ENCODE measurements at regions not wholly inside any gene's neighbourhood (a gene's known extent, or its start where the extent isn't known, plus 50 kb on each side); places are given as distances from the start of the nearest gene placed in this dataset.
A peak's percentile ranks its signal among the peaks of the same experiment; 100 is the strongest.

DNA sequence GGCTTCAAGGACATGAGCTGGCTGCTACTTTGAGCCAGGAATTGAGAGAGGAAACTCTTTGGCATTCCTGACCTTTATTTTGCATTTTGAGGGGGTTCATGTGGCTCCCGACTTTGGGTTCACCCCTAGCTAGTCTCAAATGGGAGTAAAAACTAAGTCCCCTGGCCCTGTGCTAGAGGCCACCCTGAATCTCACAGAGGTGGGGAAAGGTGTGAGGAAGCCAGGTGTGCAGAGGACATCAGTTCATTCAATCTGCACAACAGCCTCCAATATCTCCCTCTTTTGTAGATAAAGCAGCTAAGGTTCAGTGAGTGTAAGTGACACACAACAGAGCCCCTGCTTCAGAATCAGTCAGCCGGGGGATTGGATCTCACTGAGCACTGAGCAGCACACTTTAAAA, 325.7 kb downstream of the DCDC2C start:
- H3K27me3 ChIP-seq (ENCODE audit: insufficient read depth, low read length, poor library complexity): peaks cover 2% of the 10 kb centered on the region
- H3K9me3 ChIP-seq (ENCODE audit: insufficient read depth, low read length, severe bottlenecking): no peaks in the 10 kb centered on the region
- no peak for DNase-seq
- H3K4me2 ChIP-seq (ENCODE audit: insufficient read depth, low read length): no peak overlapping the region
- no peaks in the 10 kb centered on the region for H3K79me2 ChIP-seq (ENCODE audit: insufficient read depth, low read length)
- H3K4me3 ChIP-seq (ENCODE audit: low read depth in 1 of 2, low read length in 2 of 2): no peak overlapping the region
- H3K36me3 ChIP-seq (ENCODE audit: insufficient read depth, low read length): no peaks in the 10 kb centered on the region
- no peak overlapping the region for H3K27ac ChIP-seq (ENCODE audit: low read length)
- H3K9ac ChIP-seq (ENCODE audit: low read depth, low read length): no peak overlapping the region
- H4K20me1 ChIP-seq (ENCODE audit: insufficient read depth, low read length): no peaks in the 10 kb centered on the region
- TF ChIP-seq CTCF (IDR thresholded peaks at IDR 0.05; ENCODE audit: borderline replicate concordance, extremely low read depth, low read length, poor library complexity, severe bottlenecking) (no peak), EZH2 (IDR thresholded peaks at IDR 0.05; ENCODE audit: borderline replicate concordance, low read depth, low read length, severe bottlenecking) (no peak)
- H3K4me1 ChIP-seq (ENCODE audit: insufficient read depth, low read length): no peaks in the 10 kb centered on the region
- H2AFZ ChIP-seq (ENCODE audit: low read depth, low read length): no peak overlapping the region
- ATAC-seq (ENCODE audit: insufficient read depth, low read depth): no peak

GRCh38 chr2:4039896-4040295, 336.5 kb downstream of the DCDC2C start:
- Histone ChIP-seq H3K27ac (ENCODE audit: low read length) (no peak overlapping the region), H3K4me1 (ENCODE audit: insufficient read depth, low read length) (no peaks in the 10 kb centered on the region), H3K9me3 (ENCODE audit: insufficient read depth, low read length, severe bottlenecking) (no peaks in the 10 kb centered on the region), H3K36me3 (ENCODE audit: insufficient read depth, low read length) (no peaks in the 10 kb centered on the region), H3K79me2 (ENCODE audit: insufficient read depth, low read length) (no peaks in the 10 kb centered on the region), H3K9ac (ENCODE audit: low read depth, low read length) (no peak overlapping the region), H3K27me3 (ENCODE audit: insufficient read depth, low read length, poor library complexity) (no peaks in the 10 kb centered on the region), H4K20me1 (ENCODE audit: insufficient read depth, low read length) (no peaks in the 10 kb centered on the region), H3K4me3 (ENCODE audit: low read depth in 1 of 2, low read length in 2 of 2) (no peak overlapping the region), H3K4me2 (ENCODE audit: insufficient read depth, low read length) (no peak overlapping the region), H2AFZ (ENCODE audit: low read depth, low read length) (no peak overlapping the region)
- DNase-seq (no peak), ATAC-seq (ENCODE audit: insufficient read depth, low read depth) (no peak)
- TF ChIP-seq CTCF (IDR thresholded peaks at IDR 0.05; ENCODE audit: borderline replicate concordance, extremely low read depth, low read length, poor library complexity, severe bottlenecking) (no peak), EZH2 (IDR thresholded peaks at IDR 0.05; ENCODE audit: borderline replicate concordance, low read depth, low read length, severe bottlenecking) (no peak)

- Histone ChIP-seq H3K4me2 (ENCODE audit: insufficient read depth, low read length) (no peak overlapping the region), H3K27me3 (ENCODE audit: insufficient read depth, low read length, poor library complexity) (no peaks in the 10 kb centered on the region), H3K27ac (ENCODE audit: low read length) (peak overlapping the region; percentile 38), H3K36me3 (ENCODE audit: insufficient read depth, low read length) (no peaks in the 10 kb centered on the region), H2AFZ (ENCODE audit: low read depth, low read length) (no peak overlapping the region), H3K79me2 (ENCODE audit: insufficient read depth, low read length) (no peaks in the 10 kb centered on the region), H3K4me3 (ENCODE audit: low read depth in 1 of 2, low read length in 2 of 2) (no peak overlapping the region), H3K9ac (ENCODE audit: low read depth, low read length) (no peak overlapping the region), H3K9me3 (ENCODE audit: insufficient read depth, low read length, severe bottlenecking) (no peaks in the 10 kb centered on the region), H3K4me1 (ENCODE audit: insufficient read depth, low read length) (peaks cover 18% of the 10 kb centered on the region), H4K20me1 (ENCODE audit: insufficient read depth, low read length) (no peaks in the 10 kb centered on the region)
- TF ChIP-seq EZH2 (IDR thresholded peaks at IDR 0.05; ENCODE audit: borderline replicate concordance, low read depth, low read length, severe bottlenecking) (no peak), CTCF (IDR thresholded peaks at IDR 0.05; ENCODE audit: borderline replicate concordance, extremely low read depth, low read length, poor library complexity, severe bottlenecking) (no peak)
- ATAC-seq (ENCODE audit: insufficient read depth, low read depth) (peak; percentile 99), DNase-seq (peak; percentile 65)
Measured at GRCh38 chr2:4047961-4048891, 344.9 kb downstream of the DCDC2C start.

Data from DND-41 (cell line).